GM18520 (cell line): ENCODE measurements at regions not wholly inside any gene's neighbourhood (a gene's known extent, or its start where the extent isn't known, plus 50 kb on each side); places are given as distances from the start of the nearest gene placed in this dataset.

Experiments
- ATAC-seq: cut with Tn5 transposase; IDR thresholded peaks from one replicate; pipeline ENCODE4 v1.9.1; 2021; ENCODE audit not compliant: unreplicated experiment

DNA sequence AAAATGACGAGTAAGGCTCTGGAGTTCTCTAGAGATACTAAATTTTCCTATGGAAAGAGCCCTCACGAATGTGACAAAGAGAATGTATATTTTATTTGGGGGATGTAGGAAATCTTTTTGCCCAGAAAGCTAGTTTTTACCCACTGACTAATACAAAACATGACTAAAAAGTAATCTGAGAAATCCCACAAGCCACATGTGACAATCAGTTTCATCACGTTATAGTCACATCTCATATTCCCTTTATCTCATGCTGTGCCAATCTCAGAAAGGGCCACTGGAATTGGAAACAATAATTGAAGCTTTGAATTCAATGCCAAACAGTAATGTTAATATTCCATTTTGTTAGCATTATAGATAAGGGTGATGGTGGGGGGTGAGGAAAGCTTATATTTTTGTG lies 509.0 kb upstream of the GOLIM4 start:
- ATAC-seq, result no peak

DNA sequence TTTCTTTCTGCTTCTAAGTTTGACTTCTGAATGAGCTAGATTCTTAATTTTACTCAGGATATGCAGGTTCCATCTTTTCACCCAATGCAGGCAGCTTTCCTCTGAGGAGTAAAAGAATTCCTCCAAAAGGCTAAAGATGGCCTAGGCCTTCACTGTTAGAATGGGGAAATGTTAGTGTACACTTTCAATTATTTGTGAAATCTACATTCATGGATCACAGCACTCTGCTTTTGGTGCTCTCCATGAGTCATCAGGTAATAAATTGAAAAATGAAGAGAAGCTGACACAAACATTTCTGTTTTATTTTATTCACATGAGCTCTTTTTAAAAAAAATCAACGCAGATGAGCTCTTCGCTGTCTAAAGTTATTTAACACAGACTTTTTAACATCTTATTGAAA lies 502.5 kb upstream of the GOLIM4 start:
- ATAC-seq, result no peak

DNA sequence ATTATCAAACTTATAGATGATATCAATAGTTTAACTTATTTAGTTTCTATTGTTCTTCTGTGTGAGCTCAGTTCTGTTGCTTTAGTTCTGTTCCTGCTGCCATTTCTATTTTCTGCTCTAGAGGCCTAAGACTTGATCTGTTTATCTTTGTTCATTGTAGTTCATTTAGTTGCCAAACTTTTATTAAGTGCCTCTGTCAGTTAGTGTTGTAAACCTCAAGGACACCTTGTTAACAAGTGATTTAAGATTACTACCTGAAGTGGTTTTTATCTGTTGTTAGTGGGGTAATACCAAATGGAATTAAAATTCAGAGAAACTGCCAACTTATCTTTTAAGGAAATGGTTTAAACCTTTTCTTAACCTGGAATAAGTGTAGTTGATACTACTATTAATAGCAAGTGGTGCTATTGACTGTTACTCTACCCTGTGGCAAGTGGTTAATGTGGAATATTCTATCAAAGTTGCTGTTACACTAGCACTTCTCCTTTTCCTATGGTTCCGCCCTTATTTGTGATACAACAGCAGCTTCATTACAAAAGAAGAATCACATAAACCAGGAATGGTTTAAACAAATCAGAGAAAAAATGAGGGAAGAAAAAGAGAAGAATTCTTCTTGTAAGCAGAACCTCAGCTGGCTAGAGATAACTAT lies 500.6 kb upstream of the GOLIM4 start:
- ATAC-seq, result no peak

DNA sequence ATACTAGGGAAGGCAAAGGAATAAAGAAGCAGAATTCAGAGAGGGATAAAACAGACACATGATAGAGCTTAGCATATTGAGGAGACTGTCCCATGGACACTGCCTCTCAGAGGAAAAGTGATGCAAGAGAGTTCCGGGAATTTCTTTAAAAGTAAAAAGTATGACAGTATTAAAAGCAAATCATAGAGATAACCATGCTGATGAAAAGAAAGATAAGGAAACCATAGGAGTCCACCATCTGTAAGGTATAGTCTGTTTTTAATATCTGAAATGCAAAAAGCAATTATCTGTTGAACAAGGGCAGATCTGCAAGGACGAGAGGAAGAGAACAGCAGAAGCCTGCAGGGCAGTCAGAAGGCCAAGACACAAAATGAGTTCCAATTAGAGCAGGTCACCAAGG lies 495.9 kb upstream of the GOLIM4 start:
- ATAC-seq, result no peak

DNA sequence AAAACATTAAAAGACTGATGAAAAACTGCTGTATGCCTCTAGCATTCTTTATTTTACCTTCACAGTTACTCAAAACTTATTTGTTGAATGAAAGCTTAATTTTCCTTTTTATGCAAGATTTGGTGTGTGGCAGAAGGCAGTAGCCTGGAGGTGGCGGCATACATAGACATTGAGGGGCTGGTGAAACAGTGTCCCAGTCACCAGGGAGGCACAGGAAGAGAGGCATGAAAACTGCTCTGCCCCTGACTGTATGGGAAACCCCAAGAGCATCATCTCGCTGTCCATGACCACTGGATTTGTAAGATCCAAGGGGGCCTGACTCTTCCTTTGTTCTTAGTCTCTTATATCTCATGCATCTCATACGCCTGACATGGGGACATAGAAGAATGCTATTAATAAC lies 493.7 kb upstream of the GOLIM4 start:
- ATAC-seq, result no peak

DNA sequence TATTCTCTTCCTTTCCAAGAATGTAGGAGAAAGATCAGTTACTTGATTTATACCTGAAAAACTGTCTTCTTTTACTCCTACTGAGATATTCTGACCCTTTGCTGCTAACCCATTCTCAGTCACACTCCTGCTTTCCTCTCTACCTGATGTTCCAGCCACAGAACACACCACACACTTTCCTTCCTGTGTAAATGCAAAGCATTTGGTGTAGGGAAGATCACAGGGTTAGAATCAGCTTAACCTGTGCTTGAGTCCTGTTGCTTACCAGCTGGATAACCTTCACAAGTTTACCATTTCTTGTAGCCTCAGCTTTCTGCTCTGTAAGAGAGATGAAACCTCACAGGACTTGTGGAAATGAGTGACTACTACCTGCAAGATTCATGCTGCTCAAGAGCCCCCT lies 489.8 kb upstream of the GOLIM4 start:
- no peak for ATAC-seq

DNA sequence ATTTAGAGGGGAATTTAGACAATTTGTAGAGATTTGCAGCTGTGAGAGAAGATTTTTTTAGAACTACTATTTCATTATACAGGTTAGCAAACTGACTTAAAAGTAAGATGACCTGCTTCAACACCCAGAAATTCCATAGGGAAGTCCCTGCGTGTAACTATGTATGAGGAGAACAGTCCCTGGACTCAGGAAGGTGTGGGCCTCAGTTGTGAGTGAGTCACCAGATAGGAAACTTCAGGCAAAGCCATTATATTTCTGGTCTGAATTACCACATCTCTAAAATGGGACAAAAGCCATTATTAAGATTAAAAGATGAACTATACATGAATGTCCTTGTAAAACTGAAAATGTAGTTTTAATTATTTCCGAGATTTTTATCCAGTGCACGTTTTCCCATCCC lies 488.3 kb upstream of the GOLIM4 start:
- ATAC-seq, result no peak

DNA sequence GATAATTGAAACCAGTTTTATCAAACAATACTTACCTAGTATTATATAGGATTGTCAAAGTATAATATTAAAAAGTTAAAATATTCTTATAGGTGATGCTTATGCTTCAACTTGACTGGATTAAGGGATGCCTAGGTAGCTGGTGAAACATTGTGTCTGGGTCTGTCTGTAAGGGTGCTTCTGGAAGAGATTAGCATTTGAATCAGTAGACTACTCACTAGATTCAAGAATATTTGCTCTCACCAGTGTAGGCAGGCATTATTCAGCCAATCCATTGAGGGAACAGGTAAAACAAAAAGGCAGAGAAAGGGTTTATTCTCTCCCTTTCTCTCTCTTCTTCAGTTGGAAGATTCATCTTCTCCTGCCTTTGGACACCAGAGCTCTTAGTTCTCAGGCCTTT lies 486.8 kb upstream of the GOLIM4 start:
- no peak for ATAC-seq

DNA sequence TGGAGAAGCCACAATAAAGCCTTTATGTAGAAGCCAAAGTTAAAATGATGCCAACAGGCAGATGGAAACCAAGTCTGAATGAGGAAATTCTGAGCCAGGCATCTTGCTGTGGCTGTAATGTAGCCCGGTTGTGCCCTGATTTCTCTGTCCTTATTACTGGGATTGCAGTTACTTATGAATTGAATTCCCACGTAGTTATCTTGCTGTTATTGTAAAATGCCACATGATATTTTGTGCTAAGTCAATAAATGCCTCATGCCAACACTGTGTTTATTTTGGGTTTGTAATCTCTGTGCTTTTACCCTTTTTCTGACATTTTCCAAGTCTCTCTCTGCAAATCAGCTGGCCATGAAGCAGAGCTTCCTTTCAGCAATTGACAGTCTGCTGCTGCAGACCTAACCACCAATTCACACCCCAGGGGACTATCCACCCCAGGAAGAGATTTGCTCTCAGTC lies 486.1 kb upstream of the GOLIM4 start:
- ATAC-seq, result no peak

DNA sequence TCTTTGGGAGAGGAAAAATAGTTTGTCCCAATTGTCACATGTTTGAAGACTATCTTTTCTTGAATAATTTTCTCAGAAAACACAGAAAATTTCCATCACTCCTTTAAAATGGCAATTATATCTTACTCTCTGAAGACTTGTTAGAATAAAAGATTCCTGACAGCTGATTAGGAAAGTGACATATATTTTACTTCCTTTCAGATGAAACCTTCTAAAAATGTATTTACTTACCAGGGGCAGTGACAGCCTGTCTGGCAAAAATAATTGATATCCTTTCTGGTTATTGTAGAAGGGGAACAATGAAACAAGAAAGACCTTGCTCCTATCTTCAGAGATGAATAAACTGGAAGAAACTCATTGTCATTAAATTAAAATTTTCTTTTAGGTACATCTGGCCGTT lies 483.3 kb upstream of the GOLIM4 start:
- ATAC-seq, result no peak

DNA sequence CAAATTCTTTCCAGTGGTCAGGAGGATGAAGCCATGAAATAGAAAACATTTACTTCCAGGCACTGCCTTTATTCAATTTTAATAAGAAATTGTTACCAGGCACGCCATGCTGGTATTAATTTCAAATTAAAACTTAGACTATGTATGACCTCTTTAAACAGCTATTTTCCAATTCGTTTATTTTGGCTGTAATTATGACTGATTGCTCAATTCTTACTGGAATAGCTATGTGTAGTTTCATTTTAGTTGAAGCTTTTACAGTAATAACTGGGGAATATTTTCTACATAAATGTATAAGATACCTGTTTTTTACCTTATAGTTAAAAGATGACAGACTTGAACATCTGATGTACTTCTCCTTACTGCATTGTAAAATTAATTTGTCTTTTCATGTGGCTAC lies 480.0 kb upstream of the GOLIM4 start:
- ATAC-seq, result no peak

DNA sequence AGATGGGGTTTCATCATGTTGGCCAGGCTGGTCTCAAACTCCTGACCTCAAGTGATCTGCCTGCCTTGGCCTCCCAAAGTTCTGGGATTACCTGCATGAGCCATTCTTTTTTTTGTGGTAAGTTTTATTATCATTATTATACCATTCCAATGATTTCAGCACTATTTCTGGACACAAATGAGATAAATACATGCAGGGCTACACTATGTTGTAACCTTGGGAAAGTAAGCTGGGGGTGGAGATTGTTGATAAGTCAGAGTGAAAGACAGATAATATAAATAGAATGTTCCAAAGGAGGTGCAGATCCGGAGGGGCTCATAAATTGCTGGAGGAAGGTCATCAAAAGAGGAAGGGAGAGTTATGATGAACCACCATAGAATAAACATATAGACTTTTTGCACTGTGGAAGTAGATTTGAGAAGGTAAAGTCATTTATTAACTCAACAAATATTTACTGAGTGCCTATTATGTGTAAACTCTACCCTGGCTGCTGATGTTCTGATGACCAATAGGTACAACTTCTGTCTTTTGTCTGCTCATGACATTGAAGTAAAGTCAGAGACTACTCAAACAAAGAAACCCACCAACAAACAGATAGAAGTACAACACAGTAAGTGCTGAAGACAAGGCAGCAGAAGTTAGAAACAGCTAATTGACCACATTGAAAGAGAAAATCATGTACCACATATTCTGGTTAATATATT lies 478.9 kb upstream of the GOLIM4 start:
- ATAC-seq, result no peak

DNA sequence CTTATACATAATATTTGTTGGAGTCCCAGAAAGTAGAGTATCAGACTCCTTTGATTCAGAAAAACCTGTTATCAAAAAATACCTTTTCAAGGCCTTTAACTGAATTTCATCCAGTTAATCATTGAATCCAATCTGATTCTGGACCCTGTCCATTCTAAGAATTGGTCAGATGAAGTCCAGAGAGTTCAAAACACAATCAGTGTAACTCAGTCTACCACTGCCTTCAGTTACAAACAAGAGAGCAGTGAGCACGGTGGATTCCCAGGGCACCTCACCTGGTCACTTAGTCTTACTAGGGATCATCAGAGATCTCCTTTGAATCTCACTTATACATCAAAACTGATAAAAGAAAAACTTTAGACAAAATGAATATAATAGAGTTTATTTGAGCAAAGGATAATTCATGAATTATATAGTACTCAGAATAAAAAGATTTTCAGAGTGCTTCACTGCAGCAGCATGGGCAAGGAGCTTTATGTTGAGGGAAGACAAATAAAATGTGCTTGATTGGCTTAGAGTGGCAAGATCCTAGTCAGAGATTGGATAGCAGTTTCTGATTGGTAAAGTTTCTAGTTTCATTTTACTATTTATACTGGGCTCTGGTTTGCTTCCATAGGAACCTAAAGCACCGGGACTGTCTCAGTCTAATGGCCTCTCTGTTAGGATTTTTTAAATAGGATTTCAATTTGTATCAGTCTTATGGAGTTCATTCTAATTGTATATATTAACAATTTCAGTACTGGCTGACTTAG lies 474.9 kb upstream of the GOLIM4 start:
- ATAC-seq, result no peak

DNA sequence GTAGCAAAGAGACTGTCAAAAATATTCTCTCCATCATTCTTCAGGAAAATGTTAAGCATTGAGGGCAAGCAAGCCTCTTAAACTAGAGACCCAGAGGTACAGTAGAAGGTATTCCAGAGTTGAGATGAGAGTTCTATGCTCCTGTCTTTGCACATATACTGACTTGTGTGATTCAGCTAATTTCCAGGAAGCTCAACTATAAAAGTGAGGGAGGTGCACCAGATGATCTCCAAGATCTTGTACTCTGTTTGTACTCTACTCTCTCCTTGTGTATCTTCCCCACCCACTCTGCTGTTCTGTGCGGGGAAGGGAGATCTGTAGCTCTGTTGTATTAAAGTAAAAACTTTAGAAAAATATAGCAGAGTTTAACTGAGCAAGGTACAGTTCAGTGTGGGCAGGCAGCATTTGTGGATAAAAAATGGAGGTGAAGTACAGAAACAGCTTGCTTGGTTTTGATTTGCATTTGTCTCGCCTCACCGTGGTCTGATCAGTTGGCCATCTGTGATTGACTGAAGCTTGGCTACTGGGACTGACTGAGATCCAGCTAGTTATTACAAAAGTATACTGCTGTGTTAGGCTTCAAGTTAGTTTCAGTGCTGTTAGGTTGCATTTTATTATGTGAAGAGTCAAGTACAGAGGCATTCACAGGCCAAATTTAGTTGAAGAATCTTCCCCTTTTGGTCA lies 463.1 kb upstream of the GOLIM4 start:
- peak; percentile 49 for ATAC-seq

DNA sequence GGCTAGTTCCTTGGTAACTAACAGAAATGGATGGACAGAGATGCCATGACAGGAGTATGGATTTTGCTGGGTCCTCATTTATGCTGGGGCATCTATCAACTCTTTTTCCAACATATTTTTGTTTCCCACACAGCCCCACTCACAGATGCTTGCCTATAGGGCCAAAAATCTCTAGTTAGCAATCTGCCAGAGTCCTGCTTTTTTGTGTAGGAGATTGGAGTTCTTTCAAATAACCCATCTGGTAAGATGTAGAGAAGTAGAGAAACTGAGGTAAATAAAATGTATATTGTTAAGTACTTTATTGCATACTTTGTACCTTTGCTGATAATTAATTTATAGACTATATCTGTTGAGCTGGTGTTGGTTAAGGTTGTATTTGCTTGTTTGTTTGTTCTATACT lies 456.5 kb upstream of the GOLIM4 start:
- no peak for ATAC-seq

DNA sequence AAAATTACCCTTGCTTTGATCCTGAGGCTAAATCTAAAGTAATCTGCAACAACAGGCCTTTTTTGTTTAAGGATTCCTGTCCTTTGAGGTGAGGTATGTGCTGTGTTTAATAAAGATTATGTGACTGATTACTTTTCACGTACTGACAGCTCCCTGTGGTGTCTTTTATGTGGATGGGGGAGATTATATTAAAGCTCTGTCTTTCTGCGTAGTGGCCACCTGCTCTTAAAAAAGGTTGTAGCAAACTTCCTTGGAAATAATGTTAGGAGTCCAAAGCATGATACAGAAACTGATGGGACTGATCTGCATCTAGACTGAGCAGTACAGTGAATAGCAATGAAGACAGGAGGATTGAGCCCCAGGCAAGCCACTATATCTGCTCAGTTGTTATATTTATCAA lies 453.0 kb upstream of the GOLIM4 start:
- no peak for ATAC-seq

DNA sequence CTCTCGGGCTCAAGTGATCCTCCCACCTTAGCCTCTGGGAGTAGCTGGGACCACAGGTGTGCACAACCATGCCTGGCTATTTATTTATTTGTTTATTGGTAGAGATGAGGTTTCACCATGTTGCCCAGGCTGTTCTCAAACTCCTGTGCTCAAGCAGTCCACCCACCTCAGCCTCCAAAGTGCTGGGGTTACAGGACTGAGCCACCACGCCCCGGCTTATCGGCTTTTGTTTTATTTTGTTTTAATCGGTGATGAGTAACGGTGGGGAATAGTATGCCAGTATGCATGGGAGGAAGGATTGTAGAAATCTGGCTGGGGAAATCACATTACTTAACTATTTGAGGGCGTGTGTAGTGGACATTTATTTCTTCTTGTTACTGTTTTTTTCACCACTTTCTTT lies 451.0 kb upstream of the GOLIM4 start:
- no peak for ATAC-seq

DNA sequence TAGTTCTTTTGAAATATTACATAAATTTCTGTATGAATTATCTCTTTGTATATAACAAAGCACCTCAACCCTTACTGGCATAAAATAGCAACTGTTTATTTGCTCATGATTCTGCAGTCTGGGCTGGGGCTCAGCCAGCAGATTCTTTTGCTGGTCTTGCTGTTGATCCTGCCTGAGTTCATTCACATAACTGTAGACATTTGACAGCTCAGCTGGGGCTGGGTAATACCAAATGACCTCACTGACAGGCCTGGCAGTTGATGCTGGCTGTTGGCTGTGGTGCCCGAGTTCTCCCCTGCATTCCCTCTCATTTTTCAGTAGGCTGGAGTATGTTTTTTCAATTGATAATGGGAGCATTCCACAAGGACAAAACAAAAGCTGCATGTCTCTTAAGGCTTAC lies 449.9 kb upstream of the GOLIM4 start:
- ATAC-seq, result no peak

DNA sequence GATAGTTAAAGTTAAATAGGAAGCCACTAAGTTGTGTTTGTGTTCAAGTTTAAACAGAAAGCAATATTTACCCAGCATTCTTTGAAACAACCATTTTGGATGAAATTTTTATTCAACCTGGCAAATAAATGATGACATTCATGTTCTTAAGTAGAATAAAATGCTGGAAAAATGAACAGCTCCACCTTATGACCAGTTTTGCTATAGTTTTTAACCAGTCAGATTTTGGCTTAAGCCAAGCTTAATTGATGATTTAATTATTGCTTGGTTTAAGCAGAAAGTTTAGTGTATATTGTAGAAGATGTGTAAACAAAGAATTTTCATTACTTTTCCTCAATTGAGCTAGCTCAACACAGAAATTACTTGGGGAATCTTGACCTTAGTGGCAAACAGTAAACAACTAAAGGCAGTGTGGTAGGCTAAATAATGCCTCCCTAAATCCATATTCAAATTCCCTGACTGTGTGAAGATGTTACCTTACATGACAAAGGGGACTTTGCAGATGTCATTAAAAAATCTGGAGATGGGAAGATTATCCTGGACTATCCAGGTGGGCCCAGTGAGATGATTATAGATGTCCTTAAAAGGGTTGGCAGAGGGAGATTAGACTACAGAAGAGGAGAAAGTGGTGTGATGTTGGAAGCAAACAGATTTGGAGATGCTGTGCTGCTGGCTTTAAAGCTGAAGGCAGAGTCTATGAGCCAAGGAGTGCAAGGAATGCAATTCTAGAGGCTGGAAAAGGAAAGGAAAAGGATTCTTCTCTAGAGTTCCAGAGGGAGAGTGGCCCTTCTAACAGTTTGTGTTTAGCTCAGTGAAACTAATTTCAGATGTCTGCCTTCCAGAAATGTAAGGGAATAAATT lies 448.6 kb upstream of the GOLIM4 start:
- ATAC-seq, result no peak

DNA sequence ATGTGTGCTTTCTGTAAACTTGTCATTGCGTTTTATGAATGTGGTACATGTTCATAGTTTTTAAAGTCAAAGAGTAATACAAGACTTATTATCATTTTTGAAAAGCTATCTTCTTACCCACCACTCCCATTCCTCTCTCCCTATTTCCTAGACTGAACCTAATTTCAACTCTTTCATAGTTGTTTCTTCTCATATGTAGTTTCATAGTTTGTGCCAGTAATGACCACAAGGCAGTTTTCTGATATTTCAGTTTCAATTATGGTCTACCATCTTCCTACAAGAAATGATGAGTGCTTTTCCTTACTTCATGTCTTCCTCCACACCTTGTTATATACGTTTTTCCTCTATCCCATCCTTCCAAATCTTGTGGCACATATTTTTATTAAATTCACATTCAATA lies 445.0 kb upstream of the GOLIM4 start:
- no peak for ATAC-seq

DNA sequence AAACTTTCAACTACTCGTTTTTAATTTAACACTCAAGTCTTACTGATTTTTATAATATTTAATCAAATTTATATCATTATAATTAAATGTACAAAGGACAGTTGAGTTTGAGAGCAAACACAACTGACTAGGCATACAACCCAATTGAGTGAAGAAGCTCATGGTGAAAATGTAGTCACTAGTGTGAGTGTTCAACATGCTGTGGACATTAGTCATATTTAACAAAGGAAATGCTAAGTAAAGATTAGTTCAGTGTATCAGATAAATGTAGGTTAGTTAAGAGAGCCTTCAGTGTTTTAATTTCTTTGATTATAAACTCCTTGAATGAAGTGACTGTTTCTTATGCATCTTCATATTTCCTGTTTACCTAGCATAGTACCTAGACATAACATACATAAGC lies 444.2 kb upstream of the GOLIM4 start:
- ATAC-seq, result no peak
